ENCODE measurements at regions not wholly inside any gene's neighbourhood (a gene's known extent, or its start where the extent isn't known, plus 50 kb on each side); places are given as distances from the start of the nearest gene placed in this dataset.

- Mint-ChIP-seq H3K36me3 (ENCODE audit: low read depth) (no peaks in the 10 kb centered on the region), H3K4me1 (ENCODE audit: low read depth) (peaks cover 8% of the 10 kb centered on the region), H3K9me3 (no peaks in the 10 kb centered on the region), H3K27ac (no peak overlapping the region), H3K27me3 (peaks cover 36% of the 10 kb centered on the region), H3K4me3 (no peak overlapping the region)
- no peak for DNase-seq
Measured at GRCh38 chr1:38332649-38333310, 286.2 kb upstream of the POU3F1 start.

GRCh38 chr1:38331496-38332210 lies 285.1 kb upstream of the POU3F1 start:
- Mint-ChIP-seq H3K36me3 (ENCODE audit: low read depth) (no peaks in the 10 kb centered on the region), H3K4me3 (no peak overlapping the region), H3K4me1 (ENCODE audit: low read depth) (peaks cover 8% of the 10 kb centered on the region), H3K27me3 (peaks cover 29% of the 10 kb centered on the region), H3K27ac (no peak overlapping the region), H3K9me3 (no peaks in the 10 kb centered on the region)
- no peak for DNase-seq

GRCh38 chr1:38330799-38331198 lies 284.2 kb upstream of the POU3F1 start:
- Mint-ChIP-seq H3K9me3 (no peaks in the 10 kb centered on the region), H3K27me3 (peaks cover 23% of the 10 kb centered on the region), H3K36me3 (ENCODE audit: low read depth) (no peaks in the 10 kb centered on the region), H3K4me1 (ENCODE audit: low read depth) (peaks cover 8% of the 10 kb centered on the region), H3K27ac (no peak overlapping the region), H3K4me3 (no peak overlapping the region)
- DNase-seq, result no peak

- Mint-ChIP-seq H3K9me3 (no peaks in the 10 kb centered on the region), H3K36me3 (ENCODE audit: low read depth) (no peaks in the 10 kb centered on the region), H3K27ac (no peak overlapping the region), H3K4me3 (no peak overlapping the region), H3K27me3 (peaks cover 22% of the 10 kb centered on the region), H3K4me1 (ENCODE audit: low read depth) (peaks cover 1% of the 10 kb centered on the region)
- no peak for DNase-seq
Measured at GRCh38 chr1:38329644-38330043, 283.1 kb upstream of the POU3F1 start.

GRCh38 chr1:38328278-38329035 lies 281.9 kb upstream of the POU3F1 start:
- Mint-ChIP-seq H3K27ac (no peak overlapping the region), H3K4me3 (no peak overlapping the region), H3K9me3 (no peaks in the 10 kb centered on the region), H3K36me3 (ENCODE audit: low read depth) (no peaks in the 10 kb centered on the region), H3K27me3 (peaks cover 27% of the 10 kb centered on the region), H3K4me1 (ENCODE audit: low read depth) (no peaks in the 10 kb centered on the region)
- no peak for DNase-seq

GRCh38 chr1:38327559-38327973 lies 281.0 kb upstream of the POU3F1 start:
- Mint-ChIP-seq H3K9me3 (no peaks in the 10 kb centered on the region), H3K36me3 (ENCODE audit: low read depth) (no peaks in the 10 kb centered on the region), H3K4me1 (ENCODE audit: low read depth) (no peaks in the 10 kb centered on the region), H3K27me3 (peaks cover 36% of the 10 kb centered on the region), H3K4me3 (no peak overlapping the region), H3K27ac (no peak overlapping the region)
- no peak for DNase-seq

- Mint-ChIP-seq H3K27ac (no peak overlapping the region), H3K4me1 (ENCODE audit: low read depth) (no peaks in the 10 kb centered on the region), H3K9me3 (no peaks in the 10 kb centered on the region), H3K4me3 (no peak overlapping the region), H3K27me3 (peaks cover 38% of the 10 kb centered on the region), H3K36me3 (ENCODE audit: low read depth) (no peaks in the 10 kb centered on the region)
- no peak for DNase-seq
Measured at GRCh38 chr1:38326856-38327255, 280.3 kb upstream of the POU3F1 start.

GRCh38 chr1:38326135-38326534 lies 279.5 kb upstream of the POU3F1 start:
- DNase-seq, result no peak
- Mint-ChIP-seq H3K27me3 (peaks cover 42% of the 10 kb centered on the region), H3K4me3 (no peak overlapping the region), H3K4me1 (ENCODE audit: low read depth) (no peaks in the 10 kb centered on the region), H3K27ac (no peak overlapping the region), H3K36me3 (ENCODE audit: low read depth) (no peaks in the 10 kb centered on the region), H3K9me3 (no peaks in the 10 kb centered on the region)

GRCh38 chr1:38312753-38313152 lies 266.2 kb upstream of the POU3F1 start:
- no peaks in the 10 kb centered on the region for H3K36me3 Mint-ChIP-seq (ENCODE audit: low read depth)
- H3K4me1 Mint-ChIP-seq (ENCODE audit: low read depth), result no peaks in the 10 kb centered on the region
- no peak for DNase-seq
- no peaks in the 10 kb centered on the region for H3K9me3 Mint-ChIP-seq
- no peak overlapping the region for H3K4me3 Mint-ChIP-seq
- H3K27ac Mint-ChIP-seq, result no peak overlapping the region
- H3K27me3 Mint-ChIP-seq, result peaks cover 56% of the 10 kb centered on the region

GRCh38 chr1:38310079-38310478 lies 263.5 kb upstream of the POU3F1 start:
- DNase-seq, result no peak
- Mint-ChIP-seq H3K36me3 (ENCODE audit: low read depth) (no peaks in the 10 kb centered on the region), H3K27me3 (peaks cover 56% of the 10 kb centered on the region), H3K9me3 (no peaks in the 10 kb centered on the region), H3K4me3 (no peak overlapping the region), H3K4me1 (ENCODE audit: low read depth) (no peaks in the 10 kb centered on the region), H3K27ac (no peak overlapping the region)

- no peak for DNase-seq
- Mint-ChIP-seq H3K4me3 (no peak overlapping the region), H3K4me1 (ENCODE audit: low read depth) (no peaks in the 10 kb centered on the region), H3K36me3 (ENCODE audit: low read depth) (no peaks in the 10 kb centered on the region), H3K9me3 (no peaks in the 10 kb centered on the region), H3K27me3 (peaks cover 66% of the 10 kb centered on the region), H3K27ac (no peak overlapping the region)
Measured at GRCh38 chr1:38308780-38309179, 262.2 kb upstream of the POU3F1 start.

- no peak for DNase-seq
- Mint-ChIP-seq H3K27me3 (peaks cover 52% of the 10 kb centered on the region), H3K27ac (no peak overlapping the region)
Measured at GRCh38 chr1:38305666-38306065, 259.1 kb upstream of the POU3F1 start.

GRCh38 chr1:38303843-38304242 lies 257.2 kb upstream of the POU3F1 start:
- no peaks in the 10 kb centered on the region for H3K36me3 Mint-ChIP-seq (ENCODE audit: low read depth)
- H3K9me3 Mint-ChIP-seq, result no peaks in the 10 kb centered on the region
- no peak overlapping the region for H3K27ac Mint-ChIP-seq
- no peak for DNase-seq
- no peaks in the 10 kb centered on the region for H3K4me1 Mint-ChIP-seq (ENCODE audit: low read depth)
- H3K27me3 Mint-ChIP-seq, result peaks cover 40% of the 10 kb centered on the region
- H3K4me3 Mint-ChIP-seq, result no peak overlapping the region

More at GRCh38 chr1:38305666-38306065, 259.1 kb upstream of the POU3F1 start:
- Mint-ChIP-seq H3K9me3 (no peaks in the 10 kb centered on the region), H3K4me1 (ENCODE audit: low read depth) (no peaks in the 10 kb centered on the region), H3K36me3 (ENCODE audit: low read depth) (no peaks in the 10 kb centered on the region), H3K4me3 (no peak overlapping the region)

- DNase-seq, result no peak
- no peaks in the 10 kb centered on the region for H3K9me3 Mint-ChIP-seq
- no peak overlapping the region for H3K4me3 Mint-ChIP-seq
- peaks cover 57% of the 10 kb centered on the region for H3K27me3 Mint-ChIP-seq
- no peaks in the 10 kb centered on the region for H3K36me3 Mint-ChIP-seq (ENCODE audit: low read depth)
- no peaks in the 10 kb centered on the region for H3K4me1 Mint-ChIP-seq (ENCODE audit: low read depth)
- H3K27ac Mint-ChIP-seq, result no peak overlapping the region
Measured at GRCh38 chr1:38301040-38301439, 254.4 kb upstream of the POU3F1 start.

GRCh38 chr1:38300616-38301015 lies 254.0 kb upstream of the POU3F1 start:
- no peak overlapping the region for H3K4me3 Mint-ChIP-seq
- no peaks in the 10 kb centered on the region for H3K9me3 Mint-ChIP-seq
- H3K27ac Mint-ChIP-seq, result no peak overlapping the region
- peaks cover 58% of the 10 kb centered on the region for H3K27me3 Mint-ChIP-seq
- H3K36me3 Mint-ChIP-seq (ENCODE audit: low read depth), result no peaks in the 10 kb centered on the region
- no peak for DNase-seq
- no peaks in the 10 kb centered on the region for H3K4me1 Mint-ChIP-seq (ENCODE audit: low read depth)

Data from activated T-cell treated with anti-CD3 and anti-CD28 coated beads, Interleukin-2, amount 50 U/mL, for 24 hours (primary cell).